HepG2 (cell line): ENCODE measurements at regions not wholly inside any gene's neighbourhood (a gene's known extent, or its start where the extent isn't known, plus 50 kb on each side); places are given as distances from the start of the nearest gene placed in this dataset.

Experiments used
- ATAC-seq: fragments of 200-7000 bp; cut with Tn5 transposase; 3 replicates; pipeline ENCODE4 v1.9.1; 2020; ENCODE audit warnings: mild to moderate bottlenecking, moderate library complexity
- BruUV-seq: library from RNA; stranded (reverse); fragments of 400-500 nt; replicated peaks from 2 replicates; lab custom pipeline; 2021; lab: Mats Ljungman, UMichigan
- CTCF ChIA-PET: fragments of 300-600 bp; formaldehyde crosslinking; extraction: SDS; loops from one replicate; lab custom pipeline; 2021; ENCODE audit warnings: low total read pairs, inconsistent platforms, low intra/inter-chr PET ratio; lab: Yijun Ruan, JAX
- POLR2A ChIA-PET: fragments of 350-600 bp; sonication (Branson Sonifier 250); formaldehyde crosslinking; loops from one replicate; lab custom pipeline; 2020; ENCODE audit warnings: antibody characterized with exemption, inconsistent platforms; lab: Yijun Ruan, JAX
- DNase-seq: peaks from one replicate; pipeline ENCODE4 v3.0.0-alpha.2; 2015; ENCODE audit warnings: low spot score
- FAIRE-seq: peaks from 3 replicates; lab custom pipeline; 2011; peaks lifted over from hg19 to GRCh38; lab: Jason Lieb, UNC
- H2AFZ ChIP-seq: one replicate; pipeline ENCODE4 v1.6.1; 2011; ENCODE audit warnings: low read length, inconsistent platforms
- H3K27ac ChIP-seq: fragments of 300-600 bp; 3 replicates; pipeline ENCODE4 v1.8.0; 2011; ENCODE audit warnings: mixed run types, mild to moderate bottlenecking, mixed read lengths, low read length, inconsistent platforms; ENCODE audit not compliant: insufficient read depth; ENCODE audit errors: extremely low read length
- H3K27me3 ChIP-seq, 2 experiments: fragments of 200-600 bp in 1 of 2; 2 replicates in 1 of 2; 3 replicates in 1 of 2; pipeline versions ENCODE4 v1.6.0 to v1.8.0; 2011; ENCODE audit warnings: low read length in 2 of 2, mild to moderate bottlenecking in 2 of 2, moderate library complexity in 2 of 2, inconsistent platforms in 1 of 2; ENCODE audit not compliant: insufficient read depth in 2 of 2, control insufficient read depth in 1 of 2
- H3K36me3 ChIP-seq, 2 experiments: fragments of 200-600 bp in 1 of 2; replicated peaks in 1 of 2; 2 replicates in 1 of 2; 3 replicates in 1 of 2; pipeline versions ENCODE4 v1.5.1 to v1.8.0; 2011; ENCODE audit warnings: low read length in 2 of 2, inconsistent platforms in 1 of 2; ENCODE audit not compliant: insufficient read depth in 2 of 2, control insufficient read depth in 1 of 2
- H3K4me1 ChIP-seq: 2 replicates; pipeline ENCODE4 v1.5.1; 2012; ENCODE audit warnings: low read length, inconsistent platforms; ENCODE audit not compliant: insufficient read depth
- H3K4me2 ChIP-seq: 2 replicates; pipeline ENCODE4 v1.6.0; 2011; ENCODE audit warnings: low read depth, low read length, inconsistent platforms
- H3K4me3 ChIP-seq, 3 experiments: fragments of 200-600 bp in 1 of 3; sonication (generic), shearing (Covaris generic) in 1 of 3; replicated peaks in 1 of 3; 2 replicates each; pipeline ENCODE4 v1.5.1; 2011 to 2016; ENCODE audit warnings: low read length in 3 of 3, inconsistent platforms in 2 of 3, low read depth in 2 of 3, mild to moderate bottlenecking in 2 of 3, control low read depth in 1 of 3, mixed read lengths in 1 of 3; ENCODE audit not compliant: insufficient read depth in 1 of 3
- H3K79me2 ChIP-seq: one replicate; pipeline ENCODE4 v1.6.1; 2011; ENCODE audit warnings: low read length, inconsistent platforms; ENCODE audit not compliant: insufficient read depth
- H3K9ac ChIP-seq: 2 replicates; pipeline ENCODE4 v1.6.0; 2011; ENCODE audit warnings: mild to moderate bottlenecking, low read depth, low read length, inconsistent platforms; ENCODE audit not compliant: insufficient read depth
- H3K9me3 ChIP-seq: 2 replicates; pipeline ENCODE4 v1.5.1; 2012; ENCODE audit warnings: mild to moderate bottlenecking, low read length
- H4K20me1 ChIP-seq: 2 replicates; pipeline ENCODE4 v1.6.0; 2011; ENCODE audit warnings: inconsistent platforms, mild to moderate bottlenecking, low read length, moderate library complexity; ENCODE audit not compliant: insufficient read depth
- CBX1 ChIP-seq: IDR thresholded peaks from one replicate; pipeline ENCODE4 v1.6.1; 2016; ENCODE audit warnings: antibody characterized with exemption, low read depth
- FOXA1 ChIP-seq, 2 experiments: fragments of 450-650 bp in 1 of 2; sonication (generic) in 1 of 2; formaldehyde crosslinking in 1 of 2; IDR thresholded peaks; 2 replicates each; pipeline versions ENCODE4 v1.4.0 to v1.6.1; 2016 to 2020; ENCODE audit warnings: missing genetic modification reagents in 1 of 2
- GZF1 ChIP-seq: sonication (generic); formaldehyde crosslinking; IDR thresholded peaks from 2 replicates; pipeline ENCODE4 v1.5.1; 2020; ENCODE audit warnings: mild to moderate bottlenecking, missing genetic modification reagents
- HOXA5 ChIP-seq: sonication (generic); formaldehyde crosslinking; IDR thresholded peaks from 2 replicates; pipeline ENCODE4 v1.4.0; 2020; ENCODE audit warnings: missing genetic modification reagents
- MAFF ChIP-seq: IDR thresholded peaks from 2 replicates; pipeline ENCODE4 v1.6.1; 2011; ENCODE audit warnings: low read depth, low read length, improper control_type of control experiment
- MIXL1 ChIP-seq: IDR thresholded peaks from 2 replicates; pipeline ENCODE4 v1.6.1; 2016
- MNT ChIP-seq: fragments of 450-650 bp; IDR thresholded peaks from 2 replicates; pipeline ENCODE4 v1.6.1; 2016
- MTERF4 ChIP-seq: sonication (generic); formaldehyde crosslinking; IDR thresholded peaks from 2 replicates; pipeline ENCODE4 v1.8.0; 2023; ENCODE audit warnings: mild to moderate bottlenecking, missing genetic modification reagents
- NCOA1 ChIP-seq: sonication (generic); formaldehyde crosslinking; IDR thresholded peaks from 2 replicates; pipeline ENCODE4 v1.9.0; 2021; ENCODE audit warnings: missing genetic modification reagents
- RARA ChIP-seq: IDR thresholded peaks from 2 replicates; pipeline ENCODE4 v1.6.1; 2016; ENCODE audit warnings: missing genetic modification reagents, missing compliant biosample characterization
- SRF ChIP-seq: IDR thresholded peaks from 2 replicates; pipeline ENCODE4 v1.6.1; 2011; ENCODE audit warnings: mild to moderate bottlenecking, low read depth, low read length, moderate library complexity
- TBP ChIP-seq: sonication (generic); formaldehyde crosslinking; IDR thresholded peaks from 2 replicates; pipeline ENCODE4 v1.5.0; 2020; ENCODE audit warnings: missing genetic modification reagents
- THAP8 ChIP-seq: sonication (generic); formaldehyde crosslinking; IDR thresholded peaks from 2 replicates; pipeline ENCODE4 v1.5.1; 2020; ENCODE audit warnings: missing genetic modification reagents, mild to moderate bottlenecking, borderline replicate concordance
- TRIM24 ChIP-seq: sonication (generic); formaldehyde crosslinking; IDR thresholded peaks from 2 replicates; pipeline ENCODE4 v1.8.0; 2022; ENCODE audit warnings: mild to moderate bottlenecking, missing genetic modification reagents
- ZBTB33 ChIP-seq: sonication (generic); formaldehyde crosslinking; IDR thresholded peaks from 2 replicates; pipeline ENCODE4 v1.4.0; 2020; ENCODE audit warnings: missing genetic modification reagents
- ZBTB7A ChIP-seq: sonication (generic); formaldehyde crosslinking; IDR thresholded peaks from 2 replicates; pipeline ENCODE4 v1.8.0; 2022; ENCODE audit warnings: mild to moderate bottlenecking, missing genetic modification reagents
- ZBTB8A ChIP-seq: sonication (generic); formaldehyde crosslinking; IDR thresholded peaks from 2 replicates; pipeline ENCODE4 v1.4.0; 2020; ENCODE audit warnings: mild to moderate bottlenecking, low read depth, missing genetic modification reagents, borderline replicate concordance
- WGBS: methylation state at CpG from one replicate; pipeline ENCODE4 v1.1.6; 2017; ENCODE audit warnings: low lambda C conversion rate; 5-methylcytosine and 5-hydroxymethylcytosine counted together
- in situ Hi-C: cut with HindIII; loops from 2 replicates; pipeline ENCODE4 v1.10.0; 2017; ENCODE audit warnings: low pct_unique_long_range_greater_than_20kb; ENCODE audit not compliant: extremely low pct_ligation_motif_present
- intact Hi-C: fragments of 100-400 bp; cut with micrococcal nuclease; formaldehyde crosslinking; loops from one replicate; pipeline ENCODE4 v1.10.0; 2022; ENCODE audit not compliant: unreplicated experiment

- TF ChIP-seq HOXA5 (CRISPR knock-in tag): no peak
- no peak for TF ChIP-seq TRIM24 (CRISPR knock-in tag)
- no peak for TF ChIP-seq CBX1
- TF ChIP-seq THAP8 (CRISPR knock-in tag): no peak
- no peak for TF ChIP-seq ZBTB33 (CRISPR knock-in tag)
- TF ChIP-seq RARA (CRISPR knock-in tag): no peak
- TF ChIP-seq MTERF4 (CRISPR knock-in tag): no peak
- no peak for TF ChIP-seq MNT
- TF ChIP-seq ZBTB7A (CRISPR knock-in tag): no peak
- no peak for TF ChIP-seq SRF
- no peak for TF ChIP-seq ZBTB8A (CRISPR knock-in tag)
- no peak for TF ChIP-seq MAFF
- no peak for TF ChIP-seq NCOA1
- TF ChIP-seq GZF1 (CRISPR knock-in tag): no peak
- TF ChIP-seq FOXA1 (IDR thresholded peaks at IDR 0.05): no peak
- no peak for TF ChIP-seq FOXA1 (CRISPR knock-in tag; IDR thresholded peaks at IDR 0.05)
- no peak for TF ChIP-seq MIXL1
- TF ChIP-seq TBP (CRISPR knock-in tag): no peak
- POLR2A ChIA-PET: no interaction called here
- Histone ChIP-seq H2AFZ (no peak overlapping the region), H4K20me1 (no peaks in the 10 kb centered on the region), H3K9me3 (no peaks in the 10 kb centered on the region), H3K4me2 (no peak overlapping the region), H3K4me3 (no peak overlapping the region), H3K4me1 (no peaks in the 10 kb centered on the region), H3K36me3 (no peaks in the 10 kb centered on the region), H3K27ac (no peak overlapping the region), H3K27me3 (no peaks in the 10 kb centered on the region), H3K9ac (no peak overlapping the region), H3K79me2 (no peaks in the 10 kb centered on the region)
- ATAC-seq: no peak
- in situ Hi-C loops: no loop called here
- DNase-seq: no peak
- CTCF ChIA-PET: no interaction called here
- no peak for FAIRE-seq
- no TSS peak for BruUV-seq
- 14% methylated on average over 2 of the region's 2 CpGs for WGBS
- intact Hi-C loops: no loop called here
Observed at GRCh38 chr5:103336941-103337340, 78.4 kb downstream of the MACIR start.
